Esophagus muscularis mucosa (tissue), 4 donors: ENCODE measurements at regions not wholly inside any gene's neighbourhood (a gene's known extent, or its start where the extent isn't known, plus 50 kb on each side); places are given as distances from the start of the nearest gene placed in this dataset.

Experiments used
- DNase-seq: peaks from one replicate; pipeline ENCODE4 v3.0.0-alpha.2; 2017; ENCODE audit errors: extremely low spot score
- H3K27ac ChIP-seq, 4 donors: fragments of 200-600 bp; sonication (generic); replicated peaks in 1 of 4; 1 replicate in 3 of 4; 2 replicates in 1 of 4; pipeline ENCODE4 v1.5.1; 2016 to 2019; ENCODE audit warnings: mild to moderate bottlenecking in 1 of 4
- H3K27me3 ChIP-seq, 4 donors: fragments of 200-600 bp; sonication (generic); one replicate each; pipeline versions ENCODE4 v1.5.1 to v1.6.0; 2016 to 2019
- H3K36me3 ChIP-seq, 4 donors: fragments of 200-600 bp; sonication (generic); one replicate each; pipeline ENCODE4 v1.5.1; 2016 to 2019
- H3K4me1 ChIP-seq, 4 donors: fragments of 200-600 bp; sonication (generic); one replicate each; pipeline ENCODE4 v1.5.1; 2016 to 2019
- H3K4me3 ChIP-seq, 4 donors: fragments of 200-600 bp; sonication (generic); 1 replicate in 2 of 4; 2 replicates in 2 of 4; pipeline ENCODE4 v1.5.1; 2016 to 2019; ENCODE audit warnings: mild to moderate bottlenecking in 4 of 4, moderate library complexity in 1 of 4
- H3K9me3 ChIP-seq, 4 donors: fragments of 200-600 bp; sonication (generic); 1 replicate in 3 of 4; 2 replicates in 1 of 4; pipeline ENCODE4 v1.5.1; 2016 to 2019
- CTCF ChIP-seq, 3 experiments: fragments of 200-600 bp in 2 of 3; fragments of 450-650 bp in 1 of 3; sonication (generic) in 2 of 3; IDR thresholded peaks; one replicate each; pipeline ENCODE4 v1.5.1; 2017 to 2019; ENCODE audit warnings: antibody characterized with exemption in 3 of 3, mild to moderate bottlenecking in 2 of 3, moderate library complexity in 1 of 3
- EP300 ChIP-seq: sonication (generic); formaldehyde crosslinking; IDR thresholded peaks from one replicate; pipeline ENCODE4 v1.6.1; 2017; ENCODE audit warnings: antibody characterized with exemption
- POLR2A ChIP-seq: fragments of 450-650 bp; IDR thresholded peaks from one replicate; pipeline ENCODE4 v1.6.1; 2017; ENCODE audit warnings: antibody characterized with exemption, moderate library complexity, mild to moderate bottlenecking, low read depth
- POLR2AphosphoS5 ChIP-seq, 2 donors: sonication (generic); formaldehyde crosslinking; IDR thresholded peaks; one replicate each; pipeline ENCODE4 v1.6.1; 2017; ENCODE audit warnings: antibody characterized with exemption in 2 of 2
- WGBS: methylation state at CpG from one replicate; pipeline ENCODE4 v1.1.5; 2018; 5-methylcytosine and 5-hydroxymethylcytosine counted together
- intact Hi-C: fragments of 100-400 bp; cut with DNase I; formaldehyde crosslinking; loops from one replicate; pipeline ENCODE4 v1.15.1; 2023

DNA sequence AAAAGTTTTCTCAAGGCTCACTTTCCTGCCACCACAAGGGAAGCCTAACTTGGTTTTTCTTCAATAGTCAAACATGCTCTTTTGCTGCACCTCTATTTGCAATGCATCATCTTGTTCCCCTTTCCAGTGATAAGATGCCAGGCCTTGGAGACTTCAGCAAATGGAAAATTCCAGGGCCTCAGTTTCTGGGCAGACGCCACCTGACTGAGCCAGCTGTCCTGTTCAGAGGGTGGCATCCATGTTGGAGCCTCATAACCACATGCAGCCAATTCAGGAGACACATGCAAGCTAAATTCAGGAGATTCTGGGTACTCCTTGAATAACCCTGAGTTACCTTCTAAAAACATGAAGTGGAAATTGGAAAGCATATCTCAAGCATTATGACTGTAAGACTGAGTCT, 51.8 kb upstream of the ADRA1D start:
- no peak for DNase-seq
- no peaks in the 10 kb centered on the region for H3K9me3 ChIP-seq
- H3K4me3 ChIP-seq, result no peak overlapping the region
- 71% methylated on average over 1 of the region's 1 CpG for WGBS
- intact Hi-C loops, result no loop called here
- H3K36me3 ChIP-seq, result no peaks in the 10 kb centered on the region
- H3K4me1 ChIP-seq, result peaks cover 0 to 4% (median 0%) of the 10 kb centered on the region in 4 donors
- H3K27ac ChIP-seq, result no peak overlapping the region
- peaks cover 0 to 9% (median 0%) of the 10 kb centered on the region in 4 donors for H3K27me3 ChIP-seq
- no peak for TF ChIP-seq EP300
- no peak for TF ChIP-seq POLR2A
- TF ChIP-seq CTCF (IDR thresholded peaks at IDR 0.05), result no peak
- no peak for TF ChIP-seq POLR2AphosphoS5 (IDR thresholded peaks at IDR 0.05)

- Histone ChIP-seq H3K4me3 (no peak overlapping the region), H3K27ac (no peak overlapping the region), H3K36me3 (no peaks in the 10 kb centered on the region), H3K4me1 (peaks cover 0 to 4% (median 0%) of the 10 kb centered on the region in 4 donors), H3K27me3 (peaks cover 0 to 13% (median 0%) of the 10 kb centered on the region in 4 donors), H3K9me3 (no peaks in the 10 kb centered on the region)
- intact Hi-C loops, result no loop called here
- DNase-seq, result no peak
- whole genome bisulfite sequencing, result 94% methylated on average over 2 of the region's 2 CpGs
- no peak for TF ChIP-seq POLR2AphosphoS5 (IDR thresholded peaks at IDR 0.05)
- no peak for TF ChIP-seq CTCF (IDR thresholded peaks at IDR 0.05)
- TF ChIP-seq EP300, result no peak
- no peak for TF ChIP-seq POLR2A
Measured at GRCh38 chr20:4300401-4300800, 51.3 kb upstream of the ADRA1D start.

GRCh38 chr20:4299773-4300172, 50.7 kb upstream of the ADRA1D start:
- Histone ChIP-seq H3K4me1 (peaks cover 0 to 4% (median 0%) of the 10 kb centered on the region in 4 donors), H3K9me3 (no peaks in the 10 kb centered on the region), H3K27ac (no peak overlapping the region), H3K27me3 (peaks cover 0 to 18% (median 0%) of the 10 kb centered on the region in 4 donors), H3K36me3 (no peaks in the 10 kb centered on the region), H3K4me3 (no peak overlapping the region)
- intact Hi-C loops, result no loop called here
- WGBS, result 56% methylated on average over 2 of the region's 2 CpGs
- DNase-seq, result no peak
- no peak for TF ChIP-seq CTCF (IDR thresholded peaks at IDR 0.05)
- TF ChIP-seq POLR2A, result no peak
- no peak for TF ChIP-seq EP300
- TF ChIP-seq POLR2AphosphoS5 (IDR thresholded peaks at IDR 0.05), result no peak

- no peak for TF ChIP-seq POLR2A
- TF ChIP-seq POLR2AphosphoS5 (IDR thresholded peaks at IDR 0.05), result no peak
- no peak for TF ChIP-seq CTCF (IDR thresholded peaks at IDR 0.05)
- Histone ChIP-seq H3K27me3 (peaks cover 0 to 18% (median 0%) of the 10 kb centered on the region in 4 donors), H3K27ac (no peak overlapping the region), H3K9me3 (no peaks in the 10 kb centered on the region), H3K4me1 (peaks cover 0 to 4% (median 0%) of the 10 kb centered on the region in 4 donors), H3K36me3 (no peaks in the 10 kb centered on the region), H3K4me3 (no peak overlapping the region)
- 94% methylated on average over 1 of the region's 1 CpG for WGBS
- intact Hi-C loops, result no loop called here
- DNase-seq, result no peak
Measured at GRCh38 chr20:4299216-4299615, 50.1 kb upstream of the ADRA1D start.
